ENCODE measurements at regions not wholly inside any gene's neighbourhood (a gene's known extent, or its start where the extent isn't known, plus 50 kb on each side); places are given as distances from the start of the nearest gene placed in this dataset.

GRCh38 chr2:147468963-147469362 lies 375.9 kb upstream of the ACVR2A start:
- TF ChIP-seq, protein P1, sequence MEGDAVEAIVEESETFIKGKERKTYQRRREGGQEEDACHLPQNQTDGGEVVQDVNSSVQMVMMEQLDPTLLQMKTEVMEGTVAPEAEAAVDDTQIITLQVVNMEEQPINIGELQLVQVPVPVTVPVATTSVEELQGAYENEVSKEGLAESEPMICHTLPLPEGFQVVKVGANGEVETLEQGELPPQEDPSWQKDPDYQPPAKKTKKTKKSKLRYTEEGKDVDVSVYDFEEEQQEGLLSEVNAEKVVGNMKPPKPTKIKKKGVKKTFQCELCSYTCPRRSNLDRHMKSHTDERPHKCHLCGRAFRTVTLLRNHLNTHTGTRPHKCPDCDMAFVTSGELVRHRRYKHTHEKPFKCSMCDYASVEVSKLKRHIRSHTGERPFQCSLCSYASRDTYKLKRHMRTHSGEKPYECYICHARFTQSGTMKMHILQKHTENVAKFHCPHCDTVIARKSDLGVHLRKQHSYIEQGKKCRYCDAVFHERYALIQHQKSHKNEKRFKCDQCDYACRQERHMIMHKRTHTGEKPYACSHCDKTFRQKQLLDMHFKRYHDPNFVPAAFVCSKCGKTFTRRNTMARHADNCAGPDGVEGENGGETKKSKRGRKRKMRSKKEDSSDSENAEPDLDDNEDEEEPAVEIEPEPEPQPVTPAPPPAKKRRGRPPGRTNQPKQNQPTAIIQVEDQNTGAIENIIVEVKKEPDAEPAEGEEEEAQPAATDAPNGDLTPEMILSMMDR (conservative IDR thresholded peaks at IDR 0.05 in 1 of 2, IDR thresholded peaks at IDR 0.05 in 1 of 2; ENCODE audit: low read depth in 1 of 2, low read length in 2 of 2): no peak
- TF ChIP-seq EZH2 (IDR thresholded peaks at IDR 0.05; ENCODE audit: low read length, missing control alignments): no peak

Data from fibroblast of lung (primary cell).